Tibial nerve (tissue), 3 donors: ENCODE measurements at regions not wholly inside any gene's neighbourhood (a gene's known extent, or its start where the extent isn't known, plus 50 kb on each side); places are given as distances from the start of the nearest gene placed in this dataset.

ENCODE experiments used
- CTCF ChIP-seq, 5 experiments: fragments of 200-600 bp in 3 of 5; fragments of 450-650 bp in 2 of 5; sonication (generic) in 3 of 5; IDR thresholded peaks; one replicate each; pipeline ENCODE4 v1.5.1; 2016 to 2019; ENCODE audit warnings: antibody characterized with exemption in 5 of 5, mild to moderate bottlenecking in 3 of 5, moderate library complexity in 2 of 5
- POLR2A ChIP-seq, 2 donors: fragments of 450-650 bp; IDR thresholded peaks; one replicate each; pipeline ENCODE4 v1.6.1; 2017; ENCODE audit warnings: antibody characterized with exemption in 2 of 2, mild to moderate bottlenecking in 2 of 2, moderate library complexity in 2 of 2

- TF ChIP-seq CTCF (IDR thresholded peaks at IDR 0.05) (no peak), POLR2A (IDR thresholded peaks at IDR 0.05) (no peak)
Observed at GRCh38 chr15:62962101-62962995, 80.2 kb upstream of the TPM1 start.
